ENCODE measurements at regions not wholly inside any gene's neighbourhood (a gene's known extent, or its start where the extent isn't known, plus 50 kb on each side); places are given as distances from the start of the nearest gene placed in this dataset.
A peak's percentile ranks its signal among the peaks of the same experiment; 100 is the strongest.

GRCh38 chr12:92554158-92555073 is 148.4 kb upstream of the PLEKHG7 start:
- ChIA-PET CTCF (no interaction called here), POLR2A (ENCODE audit: unreplicated experiment) (no interaction called here)
- Histone ChIP-seq H3K9me3 (ENCODE audit: low read length) (no peaks in the 10 kb centered on the region), H3K9me2 (replicated peaks; ENCODE audit: low read length) (no peaks in the 10 kb centered on the region), H4K20me1 (ENCODE audit: low read length) (no peaks in the 10 kb centered on the region), H3K4me3 (ENCODE audit: low read length) (no peak overlapping the region), H3F3A (ENCODE audit: low read length, unreplicated experiment) (no peaks in the 10 kb centered on the region), H3K4me2 (ENCODE audit: low read length) (no peak overlapping the region), H2AFZ (ENCODE audit: low read length) (no peak overlapping the region), H3K79me2 (ENCODE audit: low read length) (no peaks in the 10 kb centered on the region), H3K27me3 (ENCODE audit: low read length) (no peaks in the 10 kb centered on the region), H3K4me1 (ENCODE audit: insufficient read depth, low read length) (peaks cover 12% of the 10 kb centered on the region), H3K27ac (ENCODE audit: low read length) (no peak overlapping the region), H3K36me3 (ENCODE audit: low read depth, low read length) (no peaks in the 10 kb centered on the region), H3K9ac (ENCODE audit: low read length) (no peak overlapping the region)
- no TSS peak for BruUV-seq (replicated peaks)
- no peak for TF ChIP-seq EZH2phosphoT487 (IDR thresholded peaks at IDR 0.05; ENCODE audit: borderline replicate concordance, low read length)
- no peak for TF ChIP-seq CTCF (conservative IDR thresholded peaks at IDR 0.05; ENCODE audit: low read depth, low read length)
- TF ChIP-seq EZH2 (IDR thresholded peaks at IDR 0.05; ENCODE audit: low read length, unreplicated experiment): no peak
- intact Hi-C loops (cut with micrococcal nuclease): no loop called here
- DNase-seq (no peak), ATAC-seq (no peak)

GRCh38 chr12:92553389-92553788 is 149.4 kb upstream of the PLEKHG7 start:
- H3K4me3 ChIP-seq (ENCODE audit: low read length): no peak overlapping the region
- H2AFZ ChIP-seq (ENCODE audit: low read length): no peak overlapping the region
- H4K20me1 ChIP-seq (ENCODE audit: low read length): no peaks in the 10 kb centered on the region
- no peaks in the 10 kb centered on the region for H3F3A ChIP-seq (ENCODE audit: low read length, unreplicated experiment)
- CTCF ChIA-PET: no interaction called here
- no peak for TF ChIP-seq EZH2phosphoT487 (IDR thresholded peaks at IDR 0.05; ENCODE audit: borderline replicate concordance, low read length)
- no peak for TF ChIP-seq EZH2 (IDR thresholded peaks at IDR 0.05; ENCODE audit: low read length, unreplicated experiment)
- TF ChIP-seq CTCF (conservative IDR thresholded peaks at IDR 0.05; ENCODE audit: low read depth, low read length): no peak
- BruUV-seq (replicated peaks): no TSS peak
- H3K9me2 ChIP-seq (replicated peaks; ENCODE audit: low read length): no peaks in the 10 kb centered on the region
- H3K27ac ChIP-seq (ENCODE audit: low read length): no peak overlapping the region
- H3K27me3 ChIP-seq (ENCODE audit: low read length): no peaks in the 10 kb centered on the region
- H3K36me3 ChIP-seq (ENCODE audit: low read depth, low read length): no peaks in the 10 kb centered on the region
- DNase-seq (no peak), ATAC-seq (no peak)
- H3K4me1 ChIP-seq (ENCODE audit: insufficient read depth, low read length): peaks cover 12% of the 10 kb centered on the region
- H3K9ac ChIP-seq (ENCODE audit: low read length): no peak overlapping the region
- POLR2A ChIA-PET (ENCODE audit: unreplicated experiment): no interaction called here
- no peak overlapping the region for H3K4me2 ChIP-seq (ENCODE audit: low read length)
- no peaks in the 10 kb centered on the region for H3K9me3 ChIP-seq (ENCODE audit: low read length)
- intact Hi-C loops (cut with micrococcal nuclease): no loop called here
- H3K79me2 ChIP-seq (ENCODE audit: low read length): no peaks in the 10 kb centered on the region

- Histone ChIP-seq H3K27me3 (ENCODE audit: low read length) (no peaks in the 10 kb centered on the region), H2AFZ (ENCODE audit: low read length) (no peak overlapping the region), H3K36me3 (ENCODE audit: low read depth, low read length) (no peaks in the 10 kb centered on the region), H3K27ac (ENCODE audit: low read length) (no peak overlapping the region), H3K4me1 (ENCODE audit: insufficient read depth, low read length) (peaks cover 12% of the 10 kb centered on the region), H3K9me2 (replicated peaks; ENCODE audit: low read length) (no peaks in the 10 kb centered on the region), H3K9ac (ENCODE audit: low read length) (no peak overlapping the region), H3K4me2 (ENCODE audit: low read length) (peak overlapping the region; percentile 22; the same call in 1 of the 2 replicates), H3K4me3 (ENCODE audit: low read length) (no peak overlapping the region), H3K79me2 (ENCODE audit: low read length) (no peaks in the 10 kb centered on the region), H3K9me3 (ENCODE audit: low read length) (no peaks in the 10 kb centered on the region), H4K20me1 (ENCODE audit: low read length) (no peaks in the 10 kb centered on the region), H3F3A (ENCODE audit: low read length, unreplicated experiment) (no peaks in the 10 kb centered on the region)
- no TSS peak for BruUV-seq (replicated peaks)
- ATAC-seq (no peak), DNase-seq (no peak)
- CTCF ChIA-PET: no interaction called here
- POLR2A ChIA-PET (ENCODE audit: unreplicated experiment): no interaction called here
- TF ChIP-seq EZH2 (IDR thresholded peaks at IDR 0.05; ENCODE audit: low read length, unreplicated experiment) (no peak), EZH2phosphoT487 (IDR thresholded peaks at IDR 0.05; ENCODE audit: borderline replicate concordance, low read length) (no peak)
- intact Hi-C loops (cut with micrococcal nuclease): no loop called here
Measured at GRCh38 chr12:92552412-92553108, 150.2 kb upstream of the PLEKHG7 start.
